Tibial nerve (tissue), 4 donors: ENCODE measurements at regions not wholly inside any gene's neighbourhood (a gene's known extent, or its start where the extent isn't known, plus 50 kb on each side); places are given as distances from the start of the nearest gene placed in this dataset.

Source experiments
- DNase-seq, 2 donors: peaks; one replicate each; pipeline ENCODE4 v3.0.0-alpha.2; 2019; ENCODE audit warnings: low spot score in 2 of 2
- H3K27ac ChIP-seq, 4 donors: fragments of 200-600 bp; sonication (generic) in 3 of 4; one replicate each; pipeline ENCODE4 v1.5.1; 2017 to 2019; ENCODE audit warnings: mild to moderate bottlenecking in 1 of 4
- H3K27me3 ChIP-seq, 2 donors: fragments of 200-600 bp; sonication (generic) in 1 of 2; one replicate each; pipeline versions ENCODE4 v1.5.1 to v1.6.0; 2017 to 2019
- H3K36me3 ChIP-seq, 3 donors: fragments of 200-600 bp; sonication (generic); one replicate each; pipeline ENCODE4 v1.5.1; 2018 to 2019
- H3K4me1 ChIP-seq, 4 donors: fragments of 200-600 bp; sonication (generic) in 3 of 4; one replicate each; pipeline ENCODE4 v1.5.1; 2017 to 2019
- H3K4me3 ChIP-seq, 4 donors: fragments of 200-600 bp; sonication (generic) in 3 of 4; one replicate each; pipeline ENCODE4 v1.5.1; 2017 to 2019; ENCODE audit warnings: mild to moderate bottlenecking in 1 of 4, moderate library complexity in 1 of 4
- H3K9me3 ChIP-seq, 4 donors: fragments of 200-600 bp; sonication (generic) in 3 of 4; one replicate each; pipeline ENCODE4 v1.5.1; 2017 to 2019
- CTCF ChIP-seq, 5 experiments: fragments of 200-600 bp in 3 of 5; fragments of 450-650 bp in 2 of 5; sonication (generic) in 3 of 5; IDR thresholded peaks; one replicate each; pipeline ENCODE4 v1.5.1; 2016 to 2019; ENCODE audit warnings: antibody characterized with exemption in 5 of 5, mild to moderate bottlenecking in 3 of 5, moderate library complexity in 2 of 5
- EP300 ChIP-seq, 2 donors: sonication (generic); formaldehyde crosslinking; IDR thresholded peaks; one replicate each; pipeline ENCODE4 v1.6.1; 2017; ENCODE audit warnings: antibody characterized with exemption in 2 of 2, mild to moderate bottlenecking in 1 of 2
- POLR2A ChIP-seq, 2 donors: fragments of 450-650 bp; IDR thresholded peaks; one replicate each; pipeline ENCODE4 v1.6.1; 2017; ENCODE audit warnings: antibody characterized with exemption in 2 of 2, mild to moderate bottlenecking in 2 of 2, moderate library complexity in 2 of 2
- WGBS, 2 donors: methylation state at CpG; one replicate each; pipeline ENCODE4 v1.1.5; 2018; 5-methylcytosine and 5-hydroxymethylcytosine counted together

- H3K36me3 ChIP-seq, result no peaks in the 10 kb centered on the region
- no peak overlapping the region for H3K27ac ChIP-seq
- no peak for TF ChIP-seq EP300 (IDR thresholded peaks at IDR 0.05)
- TF ChIP-seq POLR2A (IDR thresholded peaks at IDR 0.05), result no peak
- no peak for TF ChIP-seq CTCF (IDR thresholded peaks at IDR 0.05)
- no peaks in the 10 kb centered on the region for H3K9me3 ChIP-seq
- H3K4me1 ChIP-seq, result peaks cover 0 to 4% (median 0%) of the 10 kb centered on the region in 4 donors
- 77 to 90% methylated on average over 3 of the region's 3 CpGs for WGBS, 2 donors
- H3K27me3 ChIP-seq, result no peaks in the 10 kb centered on the region
- H3K4me3 ChIP-seq, result no peak overlapping the region
- DNase-seq, result no peak
Measured at GRCh38 chr4:180203349-180203748, 2039.9 kb upstream of the TENM3 start.

- DNase-seq, result no peak
- no peaks in the 10 kb centered on the region for H3K27me3 ChIP-seq
- 90 to 91% methylated on average over 4 of the region's 4 CpGs for WGBS, 2 donors
- H3K9me3 ChIP-seq, result no peaks in the 10 kb centered on the region
- H3K4me1 ChIP-seq, result peaks cover 0 to 4% (median 0%) of the 10 kb centered on the region in 4 donors
- no peak for TF ChIP-seq POLR2A (IDR thresholded peaks at IDR 0.05)
- TF ChIP-seq CTCF (IDR thresholded peaks at IDR 0.05), result no peak
- TF ChIP-seq EP300 (IDR thresholded peaks at IDR 0.05), result no peak
- no peak overlapping the region for H3K4me3 ChIP-seq
- H3K36me3 ChIP-seq, result no peaks in the 10 kb centered on the region
- no peak overlapping the region for H3K27ac ChIP-seq
Measured at GRCh38 chr4:180205276-180205675, 2037.9 kb upstream of the TENM3 start.

DNA sequence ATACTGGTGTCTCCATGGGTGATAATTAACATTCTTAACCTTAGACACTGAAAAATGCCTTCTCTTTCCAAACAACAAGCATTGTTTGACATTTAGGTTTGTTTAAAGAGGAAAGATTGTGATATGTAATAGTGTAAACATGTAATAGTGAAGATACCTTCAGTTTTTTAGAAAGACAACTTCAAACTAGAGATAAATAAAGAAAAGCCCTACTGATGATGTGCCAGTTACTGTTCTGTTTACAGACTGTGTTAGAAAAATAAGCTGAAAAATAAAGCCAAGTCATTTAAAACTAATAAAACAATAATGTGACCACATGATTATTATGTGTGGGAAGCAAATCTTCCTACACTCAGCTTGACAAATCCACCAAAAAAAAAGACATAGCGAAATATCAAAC is 2035.3 kb upstream of the TENM3 start:
- Histone ChIP-seq H3K9me3 (no peaks in the 10 kb centered on the region), H3K4me3 (no peak overlapping the region), H3K27ac (no peak overlapping the region), H3K4me1 (peaks cover 0 to 4% (median 0%) of the 10 kb centered on the region in 4 donors), H3K36me3 (no peaks in the 10 kb centered on the region), H3K27me3 (no peaks in the 10 kb centered on the region)
- WGBS, 2 donors, result 63 to 69% methylated on average over 1 of the region's 1 CpG
- TF ChIP-seq POLR2A (IDR thresholded peaks at IDR 0.05), result no peak
- TF ChIP-seq EP300 (IDR thresholded peaks at IDR 0.05), result no peak
- TF ChIP-seq CTCF (IDR thresholded peaks at IDR 0.05), result no peak
- no peak for DNase-seq

GRCh38 chr4:180217070-180217469 is 2026.1 kb upstream of the TENM3 start:
- Histone ChIP-seq H3K9me3 (no peaks in the 10 kb centered on the region), H3K36me3 (no peaks in the 10 kb centered on the region), H3K4me1 (no peaks in the 10 kb centered on the region), H3K27ac (no peak overlapping the region), H3K4me3 (no peak overlapping the region), H3K27me3 (no peaks in the 10 kb centered on the region)
- DNase-seq, result no peak
- TF ChIP-seq CTCF (IDR thresholded peaks at IDR 0.05), result no peak
- WGBS, 2 donors, result 47 to 72% methylated on average over 1 of the region's 1 CpG

DNA sequence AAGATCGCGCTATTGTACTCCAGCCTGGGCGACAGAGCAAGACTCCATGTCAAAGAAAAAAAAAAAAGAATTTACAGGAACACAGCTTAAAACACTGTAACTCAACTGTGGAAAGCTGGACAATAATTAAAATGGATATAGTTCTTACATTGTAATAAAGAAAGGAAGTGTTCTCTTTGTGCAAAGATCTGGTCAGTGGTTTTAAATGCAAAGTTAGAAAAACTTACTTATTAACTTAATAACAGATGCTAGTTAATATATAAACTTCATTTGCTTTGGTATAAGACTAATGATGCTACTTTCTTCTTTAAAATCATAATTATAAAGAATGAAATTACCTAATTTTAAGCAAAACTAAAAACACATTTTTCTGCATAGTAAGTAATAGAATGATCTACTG is 2024.1 kb upstream of the TENM3 start:
- no peak for DNase-seq
- H3K4me1 ChIP-seq, result no peaks in the 10 kb centered on the region
- TF ChIP-seq CTCF (IDR thresholded peaks at IDR 0.05), result no peak
- TF ChIP-seq EP300 (IDR thresholded peaks at IDR 0.05), result no peak
- TF ChIP-seq POLR2A (IDR thresholded peaks at IDR 0.05), result no peak
- H3K27me3 ChIP-seq, result no peaks in the 10 kb centered on the region
- H3K4me3 ChIP-seq, result no peak overlapping the region
- WGBS, 2 donors, result 87 to 97% methylated on average over 3 of the region's 3 CpGs
- no peaks in the 10 kb centered on the region for H3K9me3 ChIP-seq
- no peaks in the 10 kb centered on the region for H3K36me3 ChIP-seq
- H3K27ac ChIP-seq, result no peak overlapping the region
